Osteocyte (in vitro differentiated cells): ENCODE measurements at regions not wholly inside any gene's neighbourhood (a gene's known extent, or its start where the extent isn't known, plus 50 kb on each side); places are given as distances from the start of the nearest gene placed in this dataset.

Source experiments
- DNase-seq: peaks from one replicate; pipeline ENCODE4 v3.0.0; 2021; ENCODE audit warnings: mixed read lengths; ENCODE audit not compliant: unreplicated experiment; ENCODE audit errors: extremely low spot score
- H3K27ac Mint-ChIP-seq: one replicate; pipeline ENCODE4 v1.8.0; 2021; ENCODE audit warnings: mild to moderate bottlenecking, mixed read lengths; ENCODE audit not compliant: unreplicated experiment
- H3K27me3 Mint-ChIP-seq: one replicate; pipeline ENCODE4 v1.8.0; 2021; ENCODE audit warnings: mixed read lengths; ENCODE audit not compliant: unreplicated experiment
- H3K36me3 Mint-ChIP-seq: one replicate; pipeline ENCODE4 v1.8.0; 2021; ENCODE audit warnings: mixed read lengths; ENCODE audit not compliant: unreplicated experiment
- H3K4me1 Mint-ChIP-seq: one replicate; pipeline ENCODE4 v1.8.0; 2021; ENCODE audit warnings: mixed read lengths; ENCODE audit not compliant: unreplicated experiment
- H3K4me3 Mint-ChIP-seq: one replicate; pipeline ENCODE4 v1.8.0; 2021; ENCODE audit warnings: mild to moderate bottlenecking, moderate library complexity, mixed read lengths; ENCODE audit not compliant: unreplicated experiment
- H3K9me3 Mint-ChIP-seq: one replicate; pipeline ENCODE4 v1.8.0; 2021; ENCODE audit warnings: mixed read lengths; ENCODE audit not compliant: unreplicated experiment
- CTCF ChIP-seq: fragments of 200-600 bp; sonication (generic); IDR thresholded peaks from 2 replicates; pipeline ENCODE4 v1.5.0; 2021; ENCODE audit warnings: antibody characterized with exemption, mild to moderate bottlenecking, moderate library complexity

- Mint-ChIP-seq H3K4me3 (no peak overlapping the region), H3K4me1 (no peaks in the 10 kb centered on the region), H3K27me3 (no peaks in the 10 kb centered on the region), H3K9me3 (peaks cover 7% of the 10 kb centered on the region), H3K36me3 (no peaks in the 10 kb centered on the region), H3K27ac (no peak overlapping the region)
- TF ChIP-seq CTCF: no peak
- no peak for DNase-seq
Measured at GRCh38 chr2:162965191-162965590, 126.6 kb upstream of the KCNH7 start.

DNA sequence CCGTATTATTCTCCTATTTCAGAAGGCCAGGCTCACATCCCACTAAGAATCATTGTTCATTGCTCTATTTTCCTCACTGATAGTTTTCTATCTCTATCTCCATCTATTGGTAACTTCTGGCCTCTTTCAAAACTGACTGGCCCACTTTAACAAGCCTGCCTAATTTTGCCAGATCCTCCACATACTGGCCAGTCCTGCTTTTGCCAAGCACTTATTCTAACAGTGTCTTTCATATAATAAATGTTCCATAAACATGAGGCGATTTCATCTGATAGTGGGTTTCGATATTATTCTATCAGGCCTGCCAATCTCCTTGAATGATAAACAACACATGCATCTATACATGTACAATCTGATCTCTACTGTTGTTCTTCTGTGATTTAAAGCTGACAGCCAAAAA, 125.9 kb upstream of the KCNH7 start:
- no peak overlapping the region for H3K27ac Mint-ChIP-seq
- no peak for DNase-seq
- no peak overlapping the region for H3K4me3 Mint-ChIP-seq
- H3K9me3 Mint-ChIP-seq: peaks cover 7% of the 10 kb centered on the region
- H3K27me3 Mint-ChIP-seq: no peaks in the 10 kb centered on the region
- no peak for TF ChIP-seq CTCF
- H3K4me1 Mint-ChIP-seq: no peaks in the 10 kb centered on the region
- no peaks in the 10 kb centered on the region for H3K36me3 Mint-ChIP-seq

- DNase-seq: no peak
- peaks cover 7% of the 10 kb centered on the region for H3K9me3 Mint-ChIP-seq
- H3K36me3 Mint-ChIP-seq: no peaks in the 10 kb centered on the region
- peaks cover 10% of the 10 kb centered on the region for H3K27me3 Mint-ChIP-seq
- TF ChIP-seq CTCF: no peak
- no peak overlapping the region for H3K27ac Mint-ChIP-seq
- no peaks in the 10 kb centered on the region for H3K4me1 Mint-ChIP-seq
- no peak overlapping the region for H3K4me3 Mint-ChIP-seq
Measured at GRCh38 chr2:162963156-162963555, 124.6 kb upstream of the KCNH7 start.

DNA sequence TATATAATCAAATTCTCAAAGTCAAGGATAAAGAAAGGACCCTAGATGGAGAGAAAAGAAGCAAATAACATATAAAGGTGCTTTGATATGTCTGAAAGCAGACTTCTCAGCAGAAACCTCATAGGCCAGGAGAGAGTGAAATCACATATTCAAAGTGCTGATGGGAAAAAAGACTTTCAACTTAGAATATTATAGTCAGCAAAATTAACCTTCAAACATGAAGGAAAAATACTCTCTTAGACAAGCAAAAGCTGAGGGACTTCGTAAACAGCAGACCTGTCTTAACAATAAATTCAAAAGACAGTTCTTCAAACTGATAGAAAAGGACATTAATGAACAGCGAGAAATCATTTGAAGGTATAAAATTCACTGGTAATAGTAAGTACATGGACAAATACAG, 107.2 kb upstream of the KCNH7 start:
- no peaks in the 10 kb centered on the region for H3K4me1 Mint-ChIP-seq
- H3K4me3 Mint-ChIP-seq: no peak overlapping the region
- no peak for DNase-seq
- TF ChIP-seq CTCF: no peak
- no peaks in the 10 kb centered on the region for H3K36me3 Mint-ChIP-seq
- no peak overlapping the region for H3K27ac Mint-ChIP-seq
- peaks cover 22% of the 10 kb centered on the region for H3K9me3 Mint-ChIP-seq
- H3K27me3 Mint-ChIP-seq: no peaks in the 10 kb centered on the region

DNA sequence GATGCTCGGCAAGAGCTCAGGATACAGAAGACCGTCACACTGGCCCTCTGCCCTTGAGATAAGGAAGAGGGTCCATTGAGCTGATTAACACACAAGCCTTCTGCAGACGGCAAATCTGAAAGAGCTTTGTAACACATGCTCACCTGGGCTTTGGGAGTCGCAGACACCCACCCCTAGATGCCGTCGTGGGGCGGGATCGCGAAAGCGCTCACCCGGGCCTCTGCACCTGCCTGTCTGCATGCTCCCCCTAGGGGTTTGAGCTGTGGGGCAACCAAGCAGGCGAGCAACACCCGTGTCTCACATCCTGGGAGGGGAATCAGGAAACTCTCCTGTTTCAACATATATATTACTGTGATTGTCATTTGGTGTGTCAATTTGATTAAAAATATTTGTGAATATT, 99.8 kb upstream of the KCNH7 start:
- no peak for DNase-seq
- no peaks in the 10 kb centered on the region for H3K36me3 Mint-ChIP-seq
- no peak overlapping the region for H3K27ac Mint-ChIP-seq
- no peak for TF ChIP-seq CTCF
- H3K4me3 Mint-ChIP-seq: no peak overlapping the region
- no peaks in the 10 kb centered on the region for H3K27me3 Mint-ChIP-seq
- H3K4me1 Mint-ChIP-seq: no peaks in the 10 kb centered on the region
- peaks cover 26% of the 10 kb centered on the region for H3K9me3 Mint-ChIP-seq
